Transverse colon (tissue), 4 donors: ENCODE measurements at regions not wholly inside any gene's neighbourhood (a gene's known extent, or its start where the extent isn't known, plus 50 kb on each side); places are given as distances from the start of the nearest gene placed in this dataset.
A peak's percentile ranks its signal among the peaks of the same experiment; 100 is the strongest.

Experiments used
- DNase-seq: peaks from one replicate; pipeline ENCODE4 v3.0.0-alpha.2; 2019
- H3K27ac ChIP-seq, 4 donors: fragments of 200-600 bp; sonication (generic); 2 replicates each; pipeline ENCODE4 v1.5.1; 2016 to 2018; ENCODE audit warnings: inconsistent platforms in 4 of 4
- H3K27me3 ChIP-seq: fragments of 200-600 bp; sonication (generic); 2 replicates; pipeline ENCODE4 v1.5.1; 2017; ENCODE audit warnings: inconsistent platforms
- H3K36me3 ChIP-seq, 4 donors: fragments of 200-600 bp; sonication (generic); 2 replicates each; pipeline ENCODE4 v1.5.1; 2017 to 2019; ENCODE audit warnings: inconsistent platforms in 4 of 4
- H3K4me1 ChIP-seq, 4 donors: fragments of 200-600 bp; sonication (generic); 2 replicates each; pipeline ENCODE4 v1.5.1; 2017 to 2020; ENCODE audit warnings: inconsistent platforms in 4 of 4
- H3K4me3 ChIP-seq, 4 donors: fragments of 200-600 bp; sonication (generic); 1 replicate in 1 of 4; 2 replicates in 3 of 4; pipeline versions ENCODE4 v1.5.1 to v1.6.1; 2017 to 2019; ENCODE audit warnings: inconsistent platforms in 4 of 4
- H3K9me3 ChIP-seq, 2 donors: fragments of 200-600 bp; sonication (generic); 2 replicates each; pipeline ENCODE4 v1.5.1; 2017 to 2019; ENCODE audit warnings: inconsistent platforms in 2 of 2
- EP300 ChIP-seq: sonication (generic); formaldehyde crosslinking; IDR thresholded peaks from one replicate; pipeline ENCODE4 v1.6.1; 2017; ENCODE audit warnings: antibody characterized with exemption, low read depth
- POLR2A ChIP-seq: fragments of 450-650 bp; IDR thresholded peaks from one replicate; pipeline ENCODE4 v1.6.1; 2016; ENCODE audit warnings: antibody characterized with exemption, mild to moderate bottlenecking, moderate library complexity
- POLR2AphosphoS5 ChIP-seq, 3 donors: sonication (generic); formaldehyde crosslinking; IDR thresholded peaks; one replicate each; pipeline ENCODE4 v1.6.1; 2016; ENCODE audit warnings: antibody characterized with exemption in 3 of 3
- WGBS, 2 donors: methylation state at CpG; one replicate each; pipeline ENCODE4 v1.1.5; 2018; ENCODE audit warnings: low coverage in 1 of 2; 5-methylcytosine and 5-hydroxymethylcytosine counted together
- in situ Hi-C, 4 donors: fragments of 200-750 bp; cut with MboI; loops; one replicate each; pipeline versions ENCODE4 v1.15.0 to v1.15.1; 2017; ENCODE audit warnings: low sequenced_read_pairs in 3 of 4, low pct_ligation_motif_present in 1 of 4, low pct_unique_long_range_greater_than_20kb in 1 of 4
- intact Hi-C: fragments of 100-400 bp; cut with DNase I; formaldehyde crosslinking; loops from one replicate; pipeline ENCODE4 v1.15.1; 2023; ENCODE audit warnings: low total_unique reads
- TF ChIP-seq, protein P1 (sequence below), 5 experiments: fragments of 200-600 bp in 3 of 5; fragments of 450-650 bp in 2 of 5; sonication (generic) in 3 of 5; IDR thresholded peaks; 1 replicate in 2 of 5; 2 replicates in 3 of 5; pipeline ENCODE4 v1.5.1; 2016 to 2017; ENCODE audit warnings: antibody characterized with exemption in 5 of 5, inconsistent platforms in 3 of 5, mild to moderate bottlenecking in 2 of 5, moderate library complexity in 1 of 5

- H3K9me3 ChIP-seq: no peaks in the 10 kb centered on the region
- TF ChIP-seq, protein P1, sequence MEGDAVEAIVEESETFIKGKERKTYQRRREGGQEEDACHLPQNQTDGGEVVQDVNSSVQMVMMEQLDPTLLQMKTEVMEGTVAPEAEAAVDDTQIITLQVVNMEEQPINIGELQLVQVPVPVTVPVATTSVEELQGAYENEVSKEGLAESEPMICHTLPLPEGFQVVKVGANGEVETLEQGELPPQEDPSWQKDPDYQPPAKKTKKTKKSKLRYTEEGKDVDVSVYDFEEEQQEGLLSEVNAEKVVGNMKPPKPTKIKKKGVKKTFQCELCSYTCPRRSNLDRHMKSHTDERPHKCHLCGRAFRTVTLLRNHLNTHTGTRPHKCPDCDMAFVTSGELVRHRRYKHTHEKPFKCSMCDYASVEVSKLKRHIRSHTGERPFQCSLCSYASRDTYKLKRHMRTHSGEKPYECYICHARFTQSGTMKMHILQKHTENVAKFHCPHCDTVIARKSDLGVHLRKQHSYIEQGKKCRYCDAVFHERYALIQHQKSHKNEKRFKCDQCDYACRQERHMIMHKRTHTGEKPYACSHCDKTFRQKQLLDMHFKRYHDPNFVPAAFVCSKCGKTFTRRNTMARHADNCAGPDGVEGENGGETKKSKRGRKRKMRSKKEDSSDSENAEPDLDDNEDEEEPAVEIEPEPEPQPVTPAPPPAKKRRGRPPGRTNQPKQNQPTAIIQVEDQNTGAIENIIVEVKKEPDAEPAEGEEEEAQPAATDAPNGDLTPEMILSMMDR (IDR thresholded peaks at IDR 0.05): no peak
- TF ChIP-seq POLR2AphosphoS5 (IDR thresholded peaks at IDR 0.05) (no peak), EP300 (no peak), POLR2A (no peak)
- in situ Hi-C loops (no loop called here), intact Hi-C loops (no loop called here)
- no peaks in the 10 kb centered on the region for H3K36me3 ChIP-seq
- WGBS, 2 donors: 80% methylated on average over 5 of the region's 5 CpGs; no CpG with 5 or more reads in 1 of the 2 donors
- no peak for DNase-seq
- H3K27me3 ChIP-seq: no peaks in the 10 kb centered on the region
- no peak overlapping the region for H3K4me3 ChIP-seq
- H3K27ac ChIP-seq: no peak overlapping the region
- peaks cover 0 to 12% (median 4%) of the 10 kb centered on the region in 4 donors for H3K4me1 ChIP-seq
Measured at GRCh38 chr11:11146830-11147229, 206.2 kb downstream of the CSNK2A3 start.

GRCh38 chr11:11143849-11144248, 209.2 kb downstream of the CSNK2A3 start:
- no peak for DNase-seq
- WGBS, 2 donors: 80 to 92% methylated on average over 4 to 6 of the region's 6 CpGs
- no peak overlapping the region for H3K4me3 ChIP-seq
- no peak for TF ChIP-seq EP300
- no peak for TF ChIP-seq POLR2AphosphoS5 (IDR thresholded peaks at IDR 0.05)
- no peak for TF ChIP-seq POLR2A
- TF ChIP-seq, protein P1 (IDR thresholded peaks at IDR 0.05): no peak
- H3K27ac ChIP-seq: no peak overlapping the region
- peaks cover 0 to 15% (median 4%) of the 10 kb centered on the region in 4 donors for H3K4me1 ChIP-seq
- intact Hi-C loops: no loop called here
- no peaks in the 10 kb centered on the region for H3K9me3 ChIP-seq
- in situ Hi-C loops: no loop called here
- no peaks in the 10 kb centered on the region for H3K36me3 ChIP-seq
- H3K27me3 ChIP-seq: no peaks in the 10 kb centered on the region

- in situ Hi-C loops (no loop called here), intact Hi-C loops (no loop called here)
- Histone ChIP-seq H3K27ac (peak overlapping the region in 3 of 4 donors; percentile 42 to 44 (median 43)), H3K36me3 (no peaks in the 10 kb centered on the region), H3K4me3 (no peak overlapping the region), H3K4me1 (peaks cover 0 to 8% (median 0%) of the 10 kb centered on the region in 4 donors), H3K9me3 (no peaks in the 10 kb centered on the region), H3K27me3 (no peaks in the 10 kb centered on the region)
- 71 to 77% methylated on average over 3 to 4 of the region's 4 CpGs for WGBS, 2 donors
- no peak for DNase-seq
- TF ChIP-seq POLR2AphosphoS5 (IDR thresholded peaks at IDR 0.05) (no peak), POLR2A (no peak), EP300 (no peak)
- TF ChIP-seq, protein P1 (IDR thresholded peaks at IDR 0.05): no peak
Measured at GRCh38 chr11:11142430-11142829, 210.6 kb downstream of the CSNK2A3 start.

- Histone ChIP-seq H3K36me3 (no peaks in the 10 kb centered on the region), H3K4me3 (no peak overlapping the region), H3K4me1 (peaks cover 0 to 8% (median 0%) of the 10 kb centered on the region in 4 donors), H3K27ac (peak overlapping the region in 3 of 4 donors; percentile 12 to 52 (median 43)), H3K9me3 (no peaks in the 10 kb centered on the region), H3K27me3 (no peaks in the 10 kb centered on the region)
- DNase-seq: no peak
- in situ Hi-C loops: no loop called here
- WGBS, 2 donors: 40 to 68% methylated on average over 1 of the region's 1 CpG
- intact Hi-C loops: no loop called here
- TF ChIP-seq POLR2A: no peak
- no peak for TF ChIP-seq POLR2AphosphoS5 (IDR thresholded peaks at IDR 0.05)
- TF ChIP-seq EP300: no peak
- TF ChIP-seq, protein P1 (IDR thresholded peaks at IDR 0.05): no peak
Measured at GRCh38 chr11:11141065-11141464, 212.0 kb downstream of the CSNK2A3 start.
